ENCODE measurements at regions not wholly inside any gene's neighbourhood (a gene's known extent, or its start where the extent isn't known, plus 50 kb on each side); places are given as distances from the start of the nearest gene placed in this dataset.

DNA sequence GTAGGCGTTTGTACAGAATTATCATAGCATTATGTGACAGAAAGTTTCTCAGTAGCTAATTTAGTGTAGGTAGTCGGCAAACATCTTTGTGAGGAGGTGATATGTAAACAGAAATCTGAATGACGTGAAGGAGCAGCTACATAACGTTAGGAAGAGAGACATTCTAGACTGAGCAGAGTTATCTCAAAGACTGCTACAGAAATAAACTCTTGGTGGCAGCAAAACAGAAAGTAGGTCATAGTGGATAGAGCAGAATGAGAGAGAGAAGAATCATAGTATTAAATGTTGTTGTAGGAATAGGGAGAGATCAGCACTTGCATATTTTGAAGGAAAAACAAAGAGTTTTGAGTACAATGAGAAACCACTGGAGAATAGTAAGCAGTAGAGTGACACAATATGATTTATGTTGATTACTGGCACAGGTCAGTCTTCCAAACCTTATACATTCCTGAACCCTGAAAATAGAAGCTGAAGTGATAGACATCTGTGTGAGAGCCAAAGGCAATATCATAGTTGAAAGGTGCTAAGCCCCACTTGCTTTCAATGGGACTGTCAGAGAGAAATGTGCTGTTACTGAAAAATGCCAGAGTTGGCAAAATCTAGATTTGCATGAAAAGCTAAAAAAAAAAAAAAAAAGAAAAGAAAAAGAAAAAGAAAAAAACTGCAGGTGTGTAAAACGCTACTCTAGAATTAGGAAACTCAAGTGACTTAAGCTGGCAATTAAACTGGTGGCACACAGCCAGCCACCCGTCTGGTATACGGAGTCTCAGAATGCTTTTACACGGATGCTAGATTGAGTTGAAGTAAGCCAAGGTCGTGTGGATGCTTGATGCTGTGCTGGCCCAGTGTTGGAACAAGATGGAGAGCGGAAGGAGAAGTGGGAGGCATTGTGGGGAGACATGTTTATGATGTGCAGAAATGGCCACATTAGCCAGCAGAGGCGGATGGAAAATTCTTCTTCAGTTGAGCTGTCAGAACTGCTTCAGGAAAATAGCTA, 750.2 kb upstream of the HS3ST1 start:
- H3K79me2 ChIP-seq (ENCODE audit: low read length): no peaks in the 10 kb centered on the region
- no peaks in the 10 kb centered on the region for H3K36me3 ChIP-seq (replicated peaks; ENCODE audit: low read depth, low read length)
- no peak overlapping the region for H2AFZ ChIP-seq (ENCODE audit: low read depth, low read length)
- H3K27me3 ChIP-seq (ENCODE audit: low read depth, low read length): no peaks in the 10 kb centered on the region
- no peaks in the 10 kb centered on the region for H4K20me1 ChIP-seq (ENCODE audit: insufficient read depth, low read length)
- H3K9ac ChIP-seq (ENCODE audit: low read length): no peak overlapping the region
- H3K4me3 ChIP-seq (ENCODE audit: low read length): no peak overlapping the region
- TF ChIP-seq EZH2phosphoT487 (IDR thresholded peaks at IDR 0.05; ENCODE audit: low read depth) (no peak), CTCF (IDR thresholded peaks at IDR 0.05; ENCODE audit: low read depth, low read length) (no peak)
- no peaks in the 10 kb centered on the region for H3K4me1 ChIP-seq (ENCODE audit: low read length)
- H3K9me3 ChIP-seq (ENCODE audit: insufficient read depth, low read length): no peaks in the 10 kb centered on the region
- H3K4me2 ChIP-seq (ENCODE audit: low read length): no peak overlapping the region
- H3K27ac ChIP-seq (ENCODE audit: low read length): no peak overlapping the region

GRCh38 chr4:12177416-12177815, 748.7 kb upstream of the HS3ST1 start:
- no peaks in the 10 kb centered on the region for H3K79me2 ChIP-seq (ENCODE audit: low read length)
- no peak for TF ChIP-seq EZH2phosphoT487 (IDR thresholded peaks at IDR 0.05; ENCODE audit: low read depth)
- TF ChIP-seq CTCF (IDR thresholded peaks at IDR 0.05; ENCODE audit: low read depth, low read length): no peak
- no peaks in the 10 kb centered on the region for H3K4me1 ChIP-seq (ENCODE audit: low read length)
- no peak overlapping the region for H3K4me2 ChIP-seq (ENCODE audit: low read length)
- H3K9ac ChIP-seq (ENCODE audit: low read length): no peak overlapping the region
- H3K36me3 ChIP-seq (replicated peaks; ENCODE audit: low read depth, low read length): no peaks in the 10 kb centered on the region
- H3K27me3 ChIP-seq (ENCODE audit: low read depth, low read length): no peaks in the 10 kb centered on the region
- H4K20me1 ChIP-seq (ENCODE audit: insufficient read depth, low read length): no peaks in the 10 kb centered on the region
- H3K9me3 ChIP-seq (ENCODE audit: insufficient read depth, low read length): no peaks in the 10 kb centered on the region
- no peak overlapping the region for H2AFZ ChIP-seq (ENCODE audit: low read depth, low read length)
- no peak overlapping the region for H3K4me3 ChIP-seq (ENCODE audit: low read length)
- H3K27ac ChIP-seq (ENCODE audit: low read length): no peak overlapping the region

DNA sequence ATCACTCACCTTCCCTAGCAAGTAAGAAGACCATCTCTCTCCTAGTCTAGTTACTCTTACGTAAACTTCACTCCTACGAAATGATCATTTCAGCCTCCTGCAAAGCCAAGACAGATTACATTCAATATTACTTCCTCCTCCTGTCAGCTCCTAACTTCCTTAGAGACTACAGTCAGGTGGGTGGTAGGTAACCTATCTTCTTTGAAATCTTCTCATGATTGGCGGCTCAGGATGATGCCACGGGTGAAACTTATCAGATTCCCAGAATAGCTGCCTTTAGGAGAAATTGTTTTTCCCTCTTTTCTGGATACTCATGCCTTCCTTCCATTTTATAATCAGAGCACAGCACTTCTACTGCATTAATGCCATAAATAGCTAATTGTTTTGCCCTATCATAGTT, 744.8 kb upstream of the HS3ST1 start:
- Histone ChIP-seq H3K79me2 (ENCODE audit: low read length) (no peaks in the 10 kb centered on the region), H3K4me2 (ENCODE audit: low read length) (no peak overlapping the region), H3K36me3 (replicated peaks; ENCODE audit: low read depth, low read length) (no peaks in the 10 kb centered on the region), H2AFZ (ENCODE audit: low read depth, low read length) (no peak overlapping the region), H3K9me3 (ENCODE audit: insufficient read depth, low read length) (no peaks in the 10 kb centered on the region), H3K4me1 (ENCODE audit: low read length) (no peaks in the 10 kb centered on the region), H3K4me3 (ENCODE audit: low read length) (no peak overlapping the region), H3K9ac (ENCODE audit: low read length) (no peak overlapping the region), H3K27ac (ENCODE audit: low read length) (no peak overlapping the region), H3K27me3 (ENCODE audit: low read depth, low read length) (no peaks in the 10 kb centered on the region), H4K20me1 (ENCODE audit: insufficient read depth, low read length) (no peaks in the 10 kb centered on the region)
- TF ChIP-seq CTCF (IDR thresholded peaks at IDR 0.05; ENCODE audit: low read depth, low read length) (no peak), EZH2phosphoT487 (IDR thresholded peaks at IDR 0.05; ENCODE audit: low read depth) (no peak)

- no peak overlapping the region for H3K27ac ChIP-seq (ENCODE audit: low read length)
- no peaks in the 10 kb centered on the region for H3K4me1 ChIP-seq (ENCODE audit: low read length)
- H3K79me2 ChIP-seq (ENCODE audit: low read length): no peaks in the 10 kb centered on the region
- H3K9ac ChIP-seq (ENCODE audit: low read length): no peak overlapping the region
- H4K20me1 ChIP-seq (ENCODE audit: insufficient read depth, low read length): no peaks in the 10 kb centered on the region
- H2AFZ ChIP-seq (ENCODE audit: low read depth, low read length): no peak overlapping the region
- H3K9me3 ChIP-seq (ENCODE audit: insufficient read depth, low read length): no peaks in the 10 kb centered on the region
- TF ChIP-seq EZH2phosphoT487 (IDR thresholded peaks at IDR 0.05; ENCODE audit: low read depth) (no peak), CTCF (IDR thresholded peaks at IDR 0.05; ENCODE audit: low read depth, low read length) (no peak)
- no peaks in the 10 kb centered on the region for H3K36me3 ChIP-seq (replicated peaks; ENCODE audit: low read depth, low read length)
- no peaks in the 10 kb centered on the region for H3K27me3 ChIP-seq (ENCODE audit: low read depth, low read length)
- no peak overlapping the region for H3K4me2 ChIP-seq (ENCODE audit: low read length)
- no peak overlapping the region for H3K4me3 ChIP-seq (ENCODE audit: low read length)
These were observed 743.7 kb upstream of the HS3ST1 start for GRCh38 chr4:12172198-12172973.
